GM20000 (cell line): ENCODE measurements at regions not wholly inside any gene's neighbourhood (a gene's known extent, or its start where the extent isn't known, plus 50 kb on each side); places are given as distances from the start of the nearest gene placed in this dataset.

Experiments used
- DNase-seq: peaks from one replicate; pipeline ENCODE4 v3.0.0; 2012; ENCODE audit warnings: low spot score
- TF ChIP-seq, protein P1 (sequence below): IDR thresholded peaks from 2 replicates; pipeline ENCODE4 v1.5.1; 2012; ENCODE audit warnings: mild to moderate bottlenecking, control low read depth; ENCODE audit errors: extremely low read depth, missing control alignments

- no peak for DNase-seq
- TF ChIP-seq, protein P1, sequence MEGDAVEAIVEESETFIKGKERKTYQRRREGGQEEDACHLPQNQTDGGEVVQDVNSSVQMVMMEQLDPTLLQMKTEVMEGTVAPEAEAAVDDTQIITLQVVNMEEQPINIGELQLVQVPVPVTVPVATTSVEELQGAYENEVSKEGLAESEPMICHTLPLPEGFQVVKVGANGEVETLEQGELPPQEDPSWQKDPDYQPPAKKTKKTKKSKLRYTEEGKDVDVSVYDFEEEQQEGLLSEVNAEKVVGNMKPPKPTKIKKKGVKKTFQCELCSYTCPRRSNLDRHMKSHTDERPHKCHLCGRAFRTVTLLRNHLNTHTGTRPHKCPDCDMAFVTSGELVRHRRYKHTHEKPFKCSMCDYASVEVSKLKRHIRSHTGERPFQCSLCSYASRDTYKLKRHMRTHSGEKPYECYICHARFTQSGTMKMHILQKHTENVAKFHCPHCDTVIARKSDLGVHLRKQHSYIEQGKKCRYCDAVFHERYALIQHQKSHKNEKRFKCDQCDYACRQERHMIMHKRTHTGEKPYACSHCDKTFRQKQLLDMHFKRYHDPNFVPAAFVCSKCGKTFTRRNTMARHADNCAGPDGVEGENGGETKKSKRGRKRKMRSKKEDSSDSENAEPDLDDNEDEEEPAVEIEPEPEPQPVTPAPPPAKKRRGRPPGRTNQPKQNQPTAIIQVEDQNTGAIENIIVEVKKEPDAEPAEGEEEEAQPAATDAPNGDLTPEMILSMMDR: no peak
Observed at GRCh38 chr21:20425856-20426255, 572.4 kb upstream of the NCAM2 start.

DNA sequence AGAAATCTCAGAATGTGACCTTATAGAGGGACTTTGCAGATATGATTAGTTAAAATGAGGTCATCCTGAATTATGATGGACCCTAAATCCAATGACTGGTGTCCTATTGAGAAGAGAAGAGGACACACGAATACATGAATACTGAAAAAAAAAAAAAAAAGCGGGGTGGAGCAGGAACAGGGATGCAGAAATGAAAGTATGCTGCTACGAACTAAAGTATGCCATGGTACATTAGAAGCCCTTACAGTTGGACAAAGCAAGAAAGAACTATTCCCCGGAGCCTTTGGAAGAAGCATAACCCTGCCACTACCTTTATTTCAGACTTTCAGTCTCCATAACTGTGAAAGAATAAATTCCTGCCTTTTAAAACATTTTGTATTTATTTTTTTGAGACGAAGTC is 557.9 kb upstream of the NCAM2 start:
- TF ChIP-seq, protein P1: no peak

DNA sequence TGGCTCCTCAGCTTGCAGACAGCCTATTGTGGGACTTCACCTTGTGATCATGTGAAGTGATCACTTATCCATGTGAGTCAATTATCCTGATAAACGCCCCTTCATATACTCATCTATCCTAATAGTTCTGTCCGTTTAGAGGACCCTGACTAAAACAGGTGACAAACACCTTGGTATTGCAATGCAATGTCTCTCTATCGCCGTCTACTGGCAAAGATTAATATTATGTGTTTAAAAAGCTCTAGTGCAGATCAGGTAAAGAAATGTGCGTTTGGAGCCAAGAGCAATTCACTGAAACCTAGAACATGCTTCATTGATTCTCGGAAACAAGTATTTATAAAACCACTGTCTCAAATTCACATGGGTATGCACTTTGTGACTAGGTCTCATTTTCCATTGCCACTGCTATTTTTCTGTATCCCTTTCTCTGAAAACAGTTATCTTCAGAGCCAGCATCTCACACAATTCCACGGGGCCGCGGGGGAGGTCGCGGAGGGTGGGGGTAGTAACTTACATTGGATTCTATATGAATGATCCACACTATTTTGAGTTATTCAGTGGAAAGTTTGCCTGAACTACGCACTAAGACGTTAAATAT is 554.6 kb upstream of the NCAM2 start:
- no peak for DNase-seq
- TF ChIP-seq, protein P1: no peak

More for the DNA sequence above, 557.9 kb upstream of the NCAM2 start:
- no peak for DNase-seq

DNA sequence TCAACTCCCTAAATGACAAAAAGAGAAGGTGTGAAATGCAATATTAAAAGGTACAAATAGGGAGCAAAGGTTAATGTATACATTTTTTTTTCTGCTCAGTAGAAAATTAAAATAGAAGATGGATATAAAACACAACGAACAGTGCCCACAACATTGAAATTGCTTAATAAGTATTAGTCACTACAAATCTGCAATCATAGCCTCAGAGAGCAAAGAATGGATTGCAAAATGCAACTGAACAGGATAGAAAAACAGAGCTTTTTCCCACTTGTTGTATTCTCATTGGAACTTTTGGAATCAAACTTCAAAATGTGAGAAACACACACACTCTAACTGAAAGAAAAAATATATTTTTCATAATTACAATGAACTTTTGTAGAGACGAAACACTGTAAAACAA is 552.2 kb upstream of the NCAM2 start:
- TF ChIP-seq, protein P1: no peak
- no peak for DNase-seq

GRCh38 chr21:20451046-20451445 is 547.2 kb upstream of the NCAM2 start:
- DNase-seq: no peak
- TF ChIP-seq, protein P1: no peak

DNA sequence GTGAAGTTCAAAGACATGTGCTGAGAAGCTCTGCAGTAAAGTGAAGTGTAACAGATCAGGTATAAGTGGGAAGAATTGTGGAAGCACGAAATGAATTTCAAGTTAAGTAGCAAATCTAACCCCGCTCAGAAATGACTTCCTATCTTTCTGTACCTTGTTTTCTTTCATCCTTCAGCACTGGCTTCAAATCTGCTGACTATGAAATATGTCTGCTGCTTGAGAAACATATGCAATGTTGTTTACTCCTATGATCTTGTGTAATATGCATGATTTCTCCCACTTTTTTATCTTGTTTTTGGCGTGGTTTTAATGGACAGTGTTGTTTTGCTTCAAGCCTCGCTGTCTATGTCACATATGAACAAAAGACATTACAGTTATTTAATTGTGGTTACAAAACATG is 545.3 kb upstream of the NCAM2 start:
- TF ChIP-seq, protein P1: no peak

DNA sequence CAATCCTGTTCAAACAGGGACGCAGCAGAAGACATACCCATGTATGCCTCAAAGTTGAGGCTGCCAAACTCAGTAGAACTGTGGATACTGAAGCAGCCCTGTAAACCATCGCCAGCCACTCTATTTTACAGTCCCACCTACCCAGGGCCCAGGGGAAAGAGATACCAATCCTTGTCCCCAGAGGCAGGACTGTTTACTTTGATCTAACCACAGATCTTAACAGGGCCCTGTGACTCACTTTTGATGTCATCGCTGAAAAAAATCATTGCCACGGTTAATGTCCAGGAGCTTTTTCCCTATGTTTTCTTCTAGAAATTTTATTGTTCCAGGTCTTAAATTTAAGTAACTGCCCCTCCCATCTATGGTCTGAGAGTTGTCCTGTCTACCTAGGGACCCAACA is 538.4 kb upstream of the NCAM2 start:
- no peak for DNase-seq
- TF ChIP-seq, protein P1: no peak

More for the DNA sequence above, 545.3 kb upstream of the NCAM2 start:
- no peak for DNase-seq
